ENCODE measurements at regions not wholly inside any gene's neighbourhood (a gene's known extent, or its start where the extent isn't known, plus 50 kb on each side); places are given as distances from the start of the nearest gene placed in this dataset.
"Not testable (repeated sequence)": the region's sequence is repeated elsewhere in the genome, so short reads cannot be mapped to it uniquely, and the experiment has no call there.

GRCh38 chr17:63082273-63082861 is 116.3 kb downstream of the TANC2 start:
- H3K36me3 ChIP-seq (ENCODE audit: control insufficient read depth, insufficient read depth, low read length), result no peaks in the 10 kb centered on the region
- H3K4me3 ChIP-seq (ENCODE audit: low read depth, low read length), result no peak overlapping the region
- no peaks in the 10 kb centered on the region for H3K27me3 ChIP-seq (ENCODE audit: control insufficient read depth, insufficient read depth, low read length)
- peak; percentile 19 for TF ChIP-seq CTCF (IDR thresholded peaks at IDR 0.05; ENCODE audit: insufficient read depth, low read length, poor library complexity, severe bottlenecking)
- DNase-seq (ENCODE audit: low read depth), result no peak

GRCh38 chr17:63082952-63083351 is 116.9 kb downstream of the TANC2 start:
- no peak for DNase-seq (ENCODE audit: low read depth)
- H3K27me3 ChIP-seq (ENCODE audit: control insufficient read depth, insufficient read depth, low read length), result no peaks in the 10 kb centered on the region
- no peak overlapping the region for H3K4me3 ChIP-seq (ENCODE audit: low read depth, low read length)
- H3K36me3 ChIP-seq (ENCODE audit: control insufficient read depth, insufficient read depth, low read length), result no peaks in the 10 kb centered on the region
- TF ChIP-seq CTCF (IDR thresholded peaks at IDR 0.05; ENCODE audit: insufficient read depth, low read length, poor library complexity, severe bottlenecking), result no peak

GRCh38 chr17:63086483-63087185 is 120.6 kb downstream of the TANC2 start:
- H3K4me3 ChIP-seq (ENCODE audit: low read depth, low read length), result no peak overlapping the region
- no peak for DNase-seq (ENCODE audit: low read depth)
- no peaks in the 10 kb centered on the region for H3K36me3 ChIP-seq (ENCODE audit: control insufficient read depth, insufficient read depth, low read length)
- no peak for TF ChIP-seq CTCF (IDR thresholded peaks at IDR 0.05; ENCODE audit: insufficient read depth, low read length, poor library complexity, severe bottlenecking)
- H3K27me3 ChIP-seq (ENCODE audit: control insufficient read depth, insufficient read depth, low read length), result no peaks in the 10 kb centered on the region

GRCh38 chr17:63090358-63091114 is 124.5 kb downstream of the TANC2 start:
- not testable (repeated sequence) for H3K4me3 ChIP-seq (ENCODE audit: low read depth, low read length); DNase-seq (ENCODE audit: low read depth); H3K36me3 ChIP-seq (ENCODE audit: control insufficient read depth, insufficient read depth, low read length); H3K27me3 ChIP-seq (ENCODE audit: control insufficient read depth, insufficient read depth, low read length)

GRCh38 chr17:63091909-63092308 is 125.9 kb downstream of the TANC2 start:
- H3K27me3 ChIP-seq (ENCODE audit: control insufficient read depth, insufficient read depth, low read length); H3K4me3 ChIP-seq (ENCODE audit: low read depth, low read length); H3K36me3 ChIP-seq (ENCODE audit: control insufficient read depth, insufficient read depth, low read length); DNase-seq (ENCODE audit: low read depth): not testable (repeated sequence)

- Histone ChIP-seq H3K36me3 (ENCODE audit: control insufficient read depth, insufficient read depth, low read length) (no peaks in the 10 kb centered on the region), H3K4me3 (ENCODE audit: low read depth, low read length) (no peak overlapping the region)
- no peak for TF ChIP-seq CTCF (IDR thresholded peaks at IDR 0.05; ENCODE audit: insufficient read depth, low read length, poor library complexity, severe bottlenecking)
These were observed 128.6 kb downstream of the TANC2 start for GRCh38 chr17:63094631-63095030.

More at GRCh38 chr17:63094631-63095030, 128.6 kb downstream of the TANC2 start:
- DNase-seq (ENCODE audit: low read depth), result no peak
- no peaks in the 10 kb centered on the region for H3K27me3 ChIP-seq (ENCODE audit: control insufficient read depth, insufficient read depth, low read length)

All from kidney epithelial cell (primary cell).